Subcutaneous abdominal adipose tissue (tissue), 5 donors: ENCODE measurements at regions not wholly inside any gene's neighbourhood (a gene's known extent, or its start where the extent isn't known, plus 50 kb on each side); places are given as distances from the start of the nearest gene placed in this dataset.

ENCODE experiments used
- H3K27ac ChIP-seq: one replicate; pipeline ENCODE4 v1.7.0; 2013; ENCODE audit warnings: low read depth, mild to moderate bottlenecking, inconsistent platforms, low read length, moderate library complexity
- H3K27me3 ChIP-seq, 5 donors: one replicate each; pipeline ENCODE4 v1.7.0; 2013; ENCODE audit warnings: low read length in 5 of 5, inconsistent platforms in 1 of 5; ENCODE audit not compliant: control insufficient read depth in 5 of 5, insufficient read depth in 4 of 5
- H3K36me3 ChIP-seq, 5 donors: one replicate each; pipeline ENCODE4 v1.7.0; 2013; ENCODE audit warnings: low read length in 5 of 5; ENCODE audit not compliant: control insufficient read depth in 5 of 5, insufficient read depth in 5 of 5
- H3K4me1 ChIP-seq, 5 donors: one replicate each; pipeline ENCODE4 v1.7.0; 2013; ENCODE audit warnings: low read length in 5 of 5, mild to moderate bottlenecking in 3 of 5, moderate library complexity in 1 of 5; ENCODE audit not compliant: control insufficient read depth in 5 of 5, insufficient read depth in 5 of 5
- H3K4me3 ChIP-seq, 5 donors: one replicate each; pipeline ENCODE4 v1.7.0; 2013; ENCODE audit warnings: low read length in 5 of 5, low read depth in 1 of 5
- H3K9ac ChIP-seq, 5 donors: one replicate each; pipeline ENCODE4 v1.7.0; 2013; ENCODE audit warnings: low read length in 5 of 5, mild to moderate bottlenecking in 4 of 5, moderate library complexity in 3 of 5
- H3K9me3 ChIP-seq, 5 donors: one replicate each; pipeline ENCODE4 v1.7.0; 2013; ENCODE audit warnings: low read length in 5 of 5; ENCODE audit not compliant: control insufficient read depth in 5 of 5
- donor health status: healthy.
- donor health status: healthy.
- donor health status: healthy.
- donor health status: healthy.
- donor health status: healthy.

- no peaks in the 10 kb centered on the region for H3K27me3 ChIP-seq
- no peak overlapping the region for H3K9ac ChIP-seq
- no peaks in the 10 kb centered on the region for H3K9me3 ChIP-seq
- no peaks in the 10 kb centered on the region for H3K36me3 ChIP-seq
- H3K4me3 ChIP-seq, result no peak overlapping the region
- H3K27ac ChIP-seq, result no peak overlapping the region
- H3K4me1 ChIP-seq, result no peaks in the 10 kb centered on the region
These were observed 571.1 kb downstream of the PCDH7 start for GRCh38 chr4:31291238-31291637.

DNA sequence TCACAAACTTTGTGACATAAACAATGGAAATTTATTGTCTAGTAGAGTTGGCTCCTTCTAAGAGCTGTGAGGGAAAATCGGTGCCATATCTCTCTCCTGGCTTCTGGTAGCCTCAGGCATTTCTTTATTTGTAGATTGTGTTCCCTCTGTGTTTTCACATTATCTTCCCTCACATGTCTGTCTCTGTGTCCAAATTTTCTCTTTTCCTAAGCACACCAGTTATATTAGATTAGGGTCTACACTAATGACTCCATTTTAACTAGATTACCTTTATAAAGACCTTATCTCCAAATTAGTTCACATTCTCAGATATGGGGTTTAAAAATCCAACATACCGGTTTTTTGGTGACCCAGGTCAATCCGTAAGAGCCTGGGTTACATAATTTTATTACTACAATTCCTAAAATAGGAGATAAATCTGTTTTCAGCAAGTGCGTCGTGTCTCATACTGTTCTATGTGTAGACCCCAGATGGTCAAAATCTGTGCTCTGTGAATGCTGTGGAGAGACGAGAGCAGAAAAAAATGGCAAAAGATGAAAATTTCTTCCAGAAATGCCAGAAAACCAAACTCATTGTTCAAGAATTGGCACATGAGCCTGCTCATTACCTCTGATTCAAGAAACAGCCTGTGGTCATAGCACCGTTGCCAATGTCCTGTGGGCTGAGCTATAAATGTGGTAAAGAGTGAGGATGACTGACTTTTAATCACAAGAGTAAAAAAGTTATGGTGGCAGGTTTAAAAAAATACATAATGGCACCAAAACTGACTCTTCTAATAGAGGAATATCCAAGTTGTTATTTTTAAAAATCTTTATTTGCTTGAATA lies 574.7 kb downstream of the PCDH7 start:
- Histone ChIP-seq H3K27ac (no peak overlapping the region), H3K9ac (no peak overlapping the region), H3K27me3 (no peaks in the 10 kb centered on the region), H3K4me1 (no peaks in the 10 kb centered on the region), H3K36me3 (no peaks in the 10 kb centered on the region), H3K9me3 (no peaks in the 10 kb centered on the region), H3K4me3 (no peak overlapping the region)

GRCh38 chr4:31298737-31299136 lies 578.6 kb downstream of the PCDH7 start:
- no peaks in the 10 kb centered on the region for H3K27me3 ChIP-seq
- H3K9ac ChIP-seq, result no peak overlapping the region
- H3K27ac ChIP-seq, result no peak overlapping the region
- no peak overlapping the region for H3K4me3 ChIP-seq
- H3K4me1 ChIP-seq, result no peaks in the 10 kb centered on the region
- no peaks in the 10 kb centered on the region for H3K9me3 ChIP-seq
- H3K36me3 ChIP-seq, result no peaks in the 10 kb centered on the region

DNA sequence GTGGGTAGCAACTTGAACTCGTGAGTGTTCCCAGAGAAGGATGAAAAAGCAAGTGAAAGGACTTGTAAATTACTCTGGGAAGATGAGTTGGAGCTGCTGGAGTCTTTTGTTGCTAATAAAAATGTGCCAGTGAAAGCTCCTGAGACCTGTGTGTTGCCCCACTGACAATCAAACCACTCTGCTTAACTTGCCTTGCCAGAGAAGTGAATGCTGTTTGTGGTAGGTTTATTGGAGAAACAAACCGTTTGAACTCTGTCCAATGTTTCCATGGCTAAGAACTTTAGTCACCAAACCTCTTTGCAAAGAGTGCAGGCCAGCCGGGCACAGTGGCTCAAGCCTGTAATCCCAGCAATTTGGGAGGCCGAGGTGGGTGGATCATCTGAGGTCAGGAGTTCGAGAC lies 586.9 kb downstream of the PCDH7 start:
- Histone ChIP-seq H3K27me3 (no peaks in the 10 kb centered on the region), H3K9ac (no peak overlapping the region), H3K4me3 (no peak overlapping the region)

GRCh38 chr4:31324814-31325213 lies 604.6 kb downstream of the PCDH7 start:
- Histone ChIP-seq H3K9ac (no peak overlapping the region), H3K36me3 (no peaks in the 10 kb centered on the region), H3K4me1 (no peaks in the 10 kb centered on the region), H3K4me3 (no peak overlapping the region), H3K9me3 (no peaks in the 10 kb centered on the region), H3K27me3 (no peaks in the 10 kb centered on the region), H3K27ac (no peak overlapping the region)

More for the DNA sequence above, 586.9 kb downstream of the PCDH7 start:
- Histone ChIP-seq H3K4me1 (no peaks in the 10 kb centered on the region), H3K36me3 (no peaks in the 10 kb centered on the region), H3K9me3 (no peaks in the 10 kb centered on the region), H3K27ac (no peak overlapping the region)

DNA sequence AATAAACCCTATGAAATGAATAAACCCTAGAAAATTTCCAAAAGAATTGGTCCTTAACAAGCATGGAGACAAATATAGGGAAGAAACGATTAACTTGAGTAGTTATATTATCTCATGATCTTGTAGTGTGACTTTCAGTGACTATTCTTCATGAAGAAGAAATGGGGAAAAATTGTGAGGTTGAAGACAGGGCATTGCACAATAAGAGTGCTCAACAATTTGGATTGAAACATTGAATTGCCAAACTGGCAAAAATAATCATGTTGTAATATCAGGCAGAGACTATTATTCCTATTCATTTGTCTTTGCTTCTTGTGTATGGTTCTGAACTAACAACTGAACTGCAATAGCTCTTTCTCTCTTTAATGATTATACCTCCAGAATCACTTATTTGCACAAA lies 605.1 kb downstream of the PCDH7 start:
- no peaks in the 10 kb centered on the region for H3K9me3 ChIP-seq
- no peaks in the 10 kb centered on the region for H3K4me1 ChIP-seq
- H3K9ac ChIP-seq, result no peak overlapping the region
- no peak overlapping the region for H3K27ac ChIP-seq
- H3K27me3 ChIP-seq, result no peaks in the 10 kb centered on the region
- H3K4me3 ChIP-seq, result no peak overlapping the region
- no peaks in the 10 kb centered on the region for H3K36me3 ChIP-seq

DNA sequence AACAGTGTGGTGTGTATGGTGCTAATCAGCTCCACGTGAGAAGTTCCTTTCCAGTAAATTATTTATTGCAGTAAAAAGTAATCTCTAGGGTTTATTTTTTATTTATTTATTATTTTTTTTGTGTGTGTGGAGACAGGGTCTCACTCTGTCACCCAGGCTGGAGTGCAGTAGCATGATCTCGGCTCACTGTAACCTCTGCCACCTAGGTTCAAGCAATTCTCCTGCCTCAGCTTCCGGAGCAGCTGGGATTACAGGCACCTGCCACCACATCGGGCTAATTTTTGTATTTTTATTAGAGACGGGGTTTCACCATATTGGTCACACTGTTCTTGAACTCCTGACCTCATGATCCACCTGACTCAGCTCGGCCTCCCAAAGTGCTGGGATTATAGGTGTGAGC lies 606.9 kb downstream of the PCDH7 start:
- no peaks in the 10 kb centered on the region for H3K36me3 ChIP-seq
- no peak overlapping the region for H3K27ac ChIP-seq

DNA sequence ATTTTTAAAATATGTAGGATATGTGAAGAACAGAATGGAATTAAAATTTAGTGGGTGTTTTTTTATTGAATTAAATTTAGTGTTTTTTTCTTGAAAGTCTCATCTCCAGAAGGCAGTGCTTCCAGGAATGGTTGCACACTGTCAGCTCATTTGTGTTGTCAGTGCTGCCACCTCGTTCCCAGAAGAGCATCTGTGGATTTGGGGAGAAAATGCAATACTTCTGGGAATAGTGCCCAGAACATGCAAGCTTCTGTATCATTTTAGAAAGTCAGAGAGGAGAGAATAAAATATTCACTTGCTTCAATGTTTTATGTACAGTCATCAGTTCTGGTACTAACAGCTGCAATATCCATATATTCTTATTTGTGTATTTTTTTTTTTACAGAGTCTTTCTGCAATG lies 608.8 kb downstream of the PCDH7 start:
- Histone ChIP-seq H3K4me3 (no peak overlapping the region), H3K9me3 (no peaks in the 10 kb centered on the region), H3K27ac (no peak overlapping the region), H3K27me3 (no peaks in the 10 kb centered on the region), H3K4me1 (no peaks in the 10 kb centered on the region), H3K9ac (no peak overlapping the region), H3K36me3 (no peaks in the 10 kb centered on the region)

More for the DNA sequence above, 606.9 kb downstream of the PCDH7 start:
- no peak overlapping the region for H3K9ac ChIP-seq
- H3K9me3 ChIP-seq, result no peaks in the 10 kb centered on the region
- H3K4me3 ChIP-seq, result no peak overlapping the region
- no peaks in the 10 kb centered on the region for H3K27me3 ChIP-seq
- H3K4me1 ChIP-seq, result no peaks in the 10 kb centered on the region

DNA sequence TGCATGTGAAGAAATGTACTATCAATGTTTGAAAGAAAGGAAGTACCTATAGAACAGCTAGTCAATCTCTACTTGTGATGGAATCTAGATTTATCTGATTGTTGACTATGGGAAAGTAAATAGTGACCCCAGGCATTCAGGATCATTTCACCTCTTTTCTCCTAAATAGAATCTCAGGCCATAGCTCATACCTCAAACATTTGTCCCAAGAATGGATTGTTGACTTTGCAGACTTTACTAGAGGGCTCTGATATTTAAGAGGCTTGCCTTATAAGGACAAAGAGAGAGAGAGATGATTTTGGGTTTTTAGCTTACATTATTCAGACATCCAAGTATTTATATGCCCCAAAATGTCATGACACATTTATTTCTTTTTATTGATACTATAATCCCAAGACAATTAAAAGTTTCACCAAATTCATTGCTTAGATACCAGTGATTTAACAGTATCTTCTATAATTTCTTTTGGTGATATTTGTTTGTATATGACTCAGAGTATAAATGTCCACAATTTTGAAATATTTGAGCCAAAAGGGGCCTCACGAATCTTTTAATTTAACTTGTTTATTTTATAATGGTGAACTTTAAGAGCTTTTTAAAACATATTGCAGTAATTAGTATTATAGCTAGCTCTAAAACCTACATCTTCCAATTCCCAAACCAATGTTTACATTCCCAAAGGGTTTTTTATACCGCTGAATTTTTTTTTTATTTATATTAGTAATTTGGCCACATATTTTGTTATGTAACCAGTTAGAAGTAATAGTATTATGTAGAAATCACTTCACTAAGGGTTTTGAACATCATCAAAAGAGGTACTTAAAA lies 614.1 kb downstream of the PCDH7 start:
- no peaks in the 10 kb centered on the region for H3K4me1 ChIP-seq
- H3K9me3 ChIP-seq, result no peaks in the 10 kb centered on the region
- no peaks in the 10 kb centered on the region for H3K27me3 ChIP-seq
- H3K27ac ChIP-seq, result no peak overlapping the region
- no peaks in the 10 kb centered on the region for H3K36me3 ChIP-seq
- no peak overlapping the region for H3K4me3 ChIP-seq
- no peak overlapping the region for H3K9ac ChIP-seq

DNA sequence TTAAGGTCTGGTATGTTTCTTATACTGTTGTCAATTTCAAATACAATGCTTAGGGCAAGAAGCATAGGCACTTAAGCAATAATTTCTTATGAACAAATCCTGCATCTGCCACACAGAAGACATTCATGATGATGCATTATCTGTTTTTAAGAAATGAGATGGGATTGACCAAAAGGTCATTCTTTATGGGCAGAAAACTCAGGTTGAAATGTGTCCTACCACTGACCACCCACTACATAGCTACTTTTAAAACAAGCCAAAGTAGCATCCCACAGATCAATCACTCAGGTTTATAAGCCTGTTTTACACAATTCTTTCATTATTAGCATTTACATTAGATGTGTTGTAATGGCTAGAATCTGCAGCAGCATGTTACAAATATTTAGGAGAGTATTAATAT lies 617.8 kb downstream of the PCDH7 start:
- H3K4me1 ChIP-seq, result no peaks in the 10 kb centered on the region
- no peaks in the 10 kb centered on the region for H3K27me3 ChIP-seq
- H3K4me3 ChIP-seq, result no peak overlapping the region
- no peaks in the 10 kb centered on the region for H3K36me3 ChIP-seq
- no peak overlapping the region for H3K9ac ChIP-seq
- H3K9me3 ChIP-seq, result peaks cover 0 to 8% (median 2%) of the 10 kb centered on the region in 5 donors
- H3K27ac ChIP-seq, result no peak overlapping the region
